ENCODE measurements at regions not wholly inside any gene's neighbourhood (a gene's known extent, or its start where the extent isn't known, plus 50 kb on each side); places are given as distances from the start of the nearest gene placed in this dataset.
"Not testable (repeated sequence)": the region's sequence is repeated elsewhere in the genome, so short reads cannot be mapped to it uniquely, and the experiment has no call there.

- TF ChIP-seq, protein P1, sequence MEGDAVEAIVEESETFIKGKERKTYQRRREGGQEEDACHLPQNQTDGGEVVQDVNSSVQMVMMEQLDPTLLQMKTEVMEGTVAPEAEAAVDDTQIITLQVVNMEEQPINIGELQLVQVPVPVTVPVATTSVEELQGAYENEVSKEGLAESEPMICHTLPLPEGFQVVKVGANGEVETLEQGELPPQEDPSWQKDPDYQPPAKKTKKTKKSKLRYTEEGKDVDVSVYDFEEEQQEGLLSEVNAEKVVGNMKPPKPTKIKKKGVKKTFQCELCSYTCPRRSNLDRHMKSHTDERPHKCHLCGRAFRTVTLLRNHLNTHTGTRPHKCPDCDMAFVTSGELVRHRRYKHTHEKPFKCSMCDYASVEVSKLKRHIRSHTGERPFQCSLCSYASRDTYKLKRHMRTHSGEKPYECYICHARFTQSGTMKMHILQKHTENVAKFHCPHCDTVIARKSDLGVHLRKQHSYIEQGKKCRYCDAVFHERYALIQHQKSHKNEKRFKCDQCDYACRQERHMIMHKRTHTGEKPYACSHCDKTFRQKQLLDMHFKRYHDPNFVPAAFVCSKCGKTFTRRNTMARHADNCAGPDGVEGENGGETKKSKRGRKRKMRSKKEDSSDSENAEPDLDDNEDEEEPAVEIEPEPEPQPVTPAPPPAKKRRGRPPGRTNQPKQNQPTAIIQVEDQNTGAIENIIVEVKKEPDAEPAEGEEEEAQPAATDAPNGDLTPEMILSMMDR (IDR thresholded peaks at IDR 0.05) = no peak
- Mint-ChIP-seq H3K27ac (peak overlapping the region; percentile 30), H3K27me3 (ENCODE audit: low read depth, poor library complexity) (peaks cover 39% of the 10 kb centered on the region), H3K4me3 (no peak overlapping the region), H3K36me3 (ENCODE audit: low read depth) (no peaks in the 10 kb centered on the region), H3K9me3 (peaks cover 10% of the 10 kb centered on the region), H3K4me1 (peaks cover 25% of the 10 kb centered on the region)
- DNase-seq = no peak
Measured at GRCh38 chrX:39795605-39796004, 302.2 kb downstream of the BCOR start.

DNA sequence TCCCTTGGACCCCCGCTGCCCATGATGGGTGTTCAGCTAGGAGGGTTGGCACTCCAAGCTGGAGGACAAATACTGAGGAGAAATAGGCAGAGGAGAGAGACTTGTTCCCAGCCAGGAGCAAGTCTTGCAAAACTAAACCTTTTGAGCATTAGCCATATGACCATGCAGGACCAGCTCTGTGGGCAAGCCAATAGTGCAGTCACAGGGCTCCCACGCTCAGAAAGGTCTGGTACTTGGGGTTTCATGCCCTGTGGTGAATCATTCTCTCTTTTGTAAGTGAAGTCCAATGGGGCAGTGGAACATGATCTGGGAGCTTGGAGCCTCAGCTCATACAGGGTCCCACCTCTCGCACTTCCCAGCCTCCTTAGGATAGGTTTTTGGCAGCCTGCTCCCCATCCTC, 300.9 kb downstream of the BCOR start:
- Mint-ChIP-seq H3K36me3 (ENCODE audit: low read depth) (no peaks in the 10 kb centered on the region), H3K4me1 (peaks cover 34% of the 10 kb centered on the region), H3K4me3 (no peak overlapping the region), H3K27ac (no peak overlapping the region), H3K9me3 (peaks cover 10% of the 10 kb centered on the region), H3K27me3 (ENCODE audit: low read depth, poor library complexity) (peaks cover 28% of the 10 kb centered on the region)
- DNase-seq = no peak
- TF ChIP-seq, protein P1 (IDR thresholded peaks at IDR 0.05) = no peak

- H3K36me3 Mint-ChIP-seq (ENCODE audit: low read depth); H3K27ac Mint-ChIP-seq; H3K4me3 Mint-ChIP-seq; DNase-seq; H3K9me3 Mint-ChIP-seq: not testable (repeated sequence)
- H3K4me1 Mint-ChIP-seq = peaks cover 46% of the 10 kb centered on the region
- peaks cover 19% of the 10 kb centered on the region for H3K27me3 Mint-ChIP-seq (ENCODE audit: low read depth, poor library complexity)
Measured at GRCh38 chrX:39798488-39798887, 299.3 kb downstream of the BCOR start.

DNA sequence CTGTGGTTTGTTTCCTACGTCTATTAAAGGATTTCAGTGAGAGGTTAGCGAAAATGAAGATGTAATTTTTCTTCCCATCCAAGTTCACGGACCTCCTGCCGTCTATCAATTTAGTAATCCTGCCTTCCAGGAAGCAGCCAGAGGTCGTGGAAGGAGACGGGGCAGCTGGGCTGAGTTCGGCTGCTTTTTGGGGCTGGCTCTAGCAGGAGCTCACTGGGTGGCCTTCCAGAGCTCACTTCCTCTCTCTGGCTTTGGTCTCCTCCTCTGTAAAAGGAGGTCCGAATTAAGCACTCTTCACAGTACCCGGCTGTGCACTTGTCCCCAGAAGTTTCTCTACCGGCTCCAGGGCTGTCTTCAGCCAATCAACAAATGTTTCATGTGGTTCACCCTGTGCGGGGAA, 295.4 kb downstream of the BCOR start:
- no peak overlapping the region for H3K27ac Mint-ChIP-seq
- no peak for DNase-seq
- H3K4me1 Mint-ChIP-seq = peaks cover 26% of the 10 kb centered on the region
- no peak overlapping the region for H3K4me3 Mint-ChIP-seq
- H3K36me3 Mint-ChIP-seq (ENCODE audit: low read depth) = no peaks in the 10 kb centered on the region
- peaks cover 24% of the 10 kb centered on the region for H3K9me3 Mint-ChIP-seq
- TF ChIP-seq, protein P1 (IDR thresholded peaks at IDR 0.05) = no peak
- H3K27me3 Mint-ChIP-seq (ENCODE audit: low read depth, poor library complexity) = peaks cover 25% of the 10 kb centered on the region

DNA sequence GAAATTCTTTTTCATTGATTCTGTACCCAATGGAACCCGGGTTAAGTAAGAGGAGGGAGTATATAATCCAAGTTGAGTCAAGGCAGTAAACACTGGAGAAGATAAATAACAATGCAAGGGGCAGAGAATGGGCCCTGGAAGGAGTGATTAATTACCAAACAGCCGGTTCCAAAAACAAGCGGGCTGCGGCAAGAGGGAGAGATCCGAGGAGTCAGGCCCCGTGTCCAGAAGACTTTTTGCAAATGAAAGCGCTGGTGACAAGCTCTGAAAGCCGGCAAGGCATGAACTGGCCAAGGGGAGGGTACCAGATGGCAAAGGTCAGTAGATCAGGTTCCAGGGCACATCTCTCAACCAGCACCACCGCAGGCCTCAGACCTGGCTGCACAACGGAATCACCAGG, 294.9 kb downstream of the BCOR start:
- peak; percentile 47 for DNase-seq
- no peaks in the 10 kb centered on the region for H3K36me3 Mint-ChIP-seq (ENCODE audit: low read depth)
- H3K27me3 Mint-ChIP-seq (ENCODE audit: low read depth, poor library complexity) = peaks cover 25% of the 10 kb centered on the region

DNA sequence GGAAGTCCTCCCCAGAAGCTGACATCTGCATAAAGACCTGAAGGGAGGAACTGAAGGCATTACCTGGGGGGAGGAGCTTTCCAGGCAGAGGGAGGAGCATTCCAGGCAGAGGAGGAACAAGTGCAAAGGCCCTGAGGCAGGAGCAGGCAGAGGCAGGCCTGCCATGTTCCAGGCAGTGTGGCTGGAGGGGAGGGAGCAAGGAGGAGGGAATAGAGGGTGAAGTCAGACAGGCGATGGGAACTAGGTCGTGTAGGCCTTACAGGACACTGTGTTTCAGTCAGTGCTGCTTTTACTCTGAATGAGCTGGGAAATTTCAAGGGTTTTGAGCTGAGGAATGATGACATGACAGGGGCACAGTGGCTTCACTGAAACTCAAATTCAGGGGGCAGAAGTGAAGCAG, 292.7 kb downstream of the BCOR start:
- no peak overlapping the region for H3K27ac Mint-ChIP-seq
- no peak for DNase-seq
- TF ChIP-seq, protein P1 (IDR thresholded peaks at IDR 0.05) = no peak
- no peak overlapping the region for H3K4me3 Mint-ChIP-seq
- peaks cover 26% of the 10 kb centered on the region for H3K27me3 Mint-ChIP-seq (ENCODE audit: low read depth, poor library complexity)
- peaks cover 22% of the 10 kb centered on the region for H3K9me3 Mint-ChIP-seq
- H3K4me1 Mint-ChIP-seq = peaks cover 47% of the 10 kb centered on the region
- H3K36me3 Mint-ChIP-seq (ENCODE audit: low read depth) = no peaks in the 10 kb centered on the region

More for the DNA sequence above, 294.9 kb downstream of the BCOR start:
- TF ChIP-seq, protein P1 (IDR thresholded peaks at IDR 0.05) = no peak
- Mint-ChIP-seq H3K27ac (no peak overlapping the region), H3K4me1 (peaks cover 29% of the 10 kb centered on the region), H3K9me3 (peaks cover 22% of the 10 kb centered on the region), H3K4me3 (no peak overlapping the region)

All from nephron progenitor cell (in vitro differentiated cells).